GM19238 (cell line): ENCODE measurements at regions not wholly inside any gene's neighbourhood (a gene's known extent, or its start where the extent isn't known, plus 50 kb on each side); places are given as distances from the start of the nearest gene placed in this dataset.
"Not testable (repeated sequence)": the region's sequence is repeated elsewhere in the genome, so short reads cannot be mapped to it uniquely, and the experiment has no call there.

Experiments
- DNase-seq: peaks from one replicate; pipeline ENCODE4 v3.0.0; 2011; ENCODE audit warnings: low spot score; ENCODE audit not compliant: insufficient read length

DNA sequence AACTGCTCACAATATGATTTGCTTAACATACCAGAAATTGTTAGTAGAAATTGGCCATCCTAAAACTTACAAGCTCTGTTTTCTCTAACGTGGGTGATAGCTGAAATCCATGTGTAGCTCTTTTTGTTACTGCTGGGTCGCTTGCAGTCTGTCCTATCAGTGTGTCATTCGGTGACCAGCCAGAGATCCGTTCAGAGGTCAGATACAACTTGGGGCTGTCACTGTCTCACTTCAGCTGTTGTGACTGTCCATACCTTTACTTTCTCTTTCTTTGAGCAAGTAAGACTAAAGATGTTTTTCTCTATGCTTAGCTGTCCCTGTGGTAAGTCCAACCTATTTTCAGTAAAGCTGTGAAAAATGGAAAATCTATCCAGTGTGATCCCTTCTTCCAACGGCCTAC lies 282.9 kb upstream of the KCNH7 start:
- no peak for DNase-seq

DNA sequence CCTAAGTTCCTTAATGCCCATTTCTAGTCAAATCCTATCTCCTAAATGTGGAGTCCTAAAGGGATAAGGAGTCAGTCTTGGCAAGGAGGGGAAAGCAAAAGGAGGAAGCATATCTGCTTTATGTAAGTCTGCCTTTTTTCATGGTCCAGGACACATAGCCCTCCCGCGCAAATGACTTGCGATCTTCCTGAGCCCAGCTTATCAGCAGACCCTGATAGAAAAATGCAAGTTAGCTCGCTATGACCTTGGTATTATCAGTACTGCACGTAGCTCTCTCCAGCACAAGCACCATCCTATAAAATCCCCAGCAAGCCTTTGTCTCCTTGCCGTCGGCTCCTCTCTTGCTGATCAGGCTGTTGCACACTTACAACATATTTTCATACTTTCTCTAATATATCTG lies 281.4 kb upstream of the KCNH7 start:
- no peak for DNase-seq

DNA sequence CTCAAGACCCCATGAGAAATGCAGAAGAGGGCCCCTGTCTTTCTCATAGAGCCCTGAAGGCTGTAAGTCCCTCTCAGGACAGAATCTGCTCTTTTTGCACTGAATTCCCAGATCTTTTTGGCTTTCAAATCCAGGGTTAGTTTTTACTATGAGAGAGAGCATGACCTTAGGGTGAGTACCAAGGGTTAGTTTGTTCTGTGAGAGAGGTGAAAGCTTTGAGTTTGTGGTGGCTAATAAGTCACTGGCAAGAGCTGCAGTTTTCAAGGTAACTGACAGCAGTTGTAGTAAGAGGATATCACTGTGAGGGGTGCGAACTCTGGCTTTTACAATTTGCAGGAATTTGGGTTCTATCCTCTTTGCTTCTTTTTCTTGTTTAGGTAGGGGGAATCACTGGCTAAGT lies 248.4 kb upstream of the KCNH7 start:
- DNase-seq: no peak

DNA sequence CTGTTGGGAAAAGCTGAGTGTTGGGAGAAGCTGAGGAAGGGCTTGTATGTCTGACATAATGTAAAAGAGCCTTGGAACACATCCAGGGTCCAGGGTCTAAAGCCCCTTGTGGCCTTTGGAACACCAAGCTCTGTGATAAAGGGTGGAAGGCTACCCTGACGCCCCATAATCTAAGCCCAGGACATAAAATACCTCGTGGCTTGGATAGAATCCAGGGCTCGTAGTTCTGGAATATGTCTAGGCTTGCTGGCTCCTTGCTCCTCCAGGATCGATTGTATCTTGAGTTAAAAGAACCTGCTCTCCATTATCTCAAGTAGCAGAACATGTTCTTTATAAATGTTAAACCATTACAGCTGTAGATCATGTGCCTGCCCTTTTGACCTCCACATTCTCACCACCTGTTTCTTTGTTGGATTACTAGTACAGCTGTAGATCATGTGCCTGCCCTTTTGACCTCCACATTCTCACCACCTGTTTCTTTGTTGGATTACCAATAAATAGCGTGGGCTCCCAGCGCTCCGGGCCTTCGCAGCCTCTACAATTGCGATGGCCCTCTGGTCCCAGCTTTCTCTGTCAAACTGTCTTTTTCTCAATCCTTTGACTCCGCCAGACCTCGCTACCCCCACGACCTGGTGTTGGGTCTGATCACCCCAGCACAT lies 246.9 kb upstream of the KCNH7 start:
- not testable (repeated sequence) for DNase-seq

DNA sequence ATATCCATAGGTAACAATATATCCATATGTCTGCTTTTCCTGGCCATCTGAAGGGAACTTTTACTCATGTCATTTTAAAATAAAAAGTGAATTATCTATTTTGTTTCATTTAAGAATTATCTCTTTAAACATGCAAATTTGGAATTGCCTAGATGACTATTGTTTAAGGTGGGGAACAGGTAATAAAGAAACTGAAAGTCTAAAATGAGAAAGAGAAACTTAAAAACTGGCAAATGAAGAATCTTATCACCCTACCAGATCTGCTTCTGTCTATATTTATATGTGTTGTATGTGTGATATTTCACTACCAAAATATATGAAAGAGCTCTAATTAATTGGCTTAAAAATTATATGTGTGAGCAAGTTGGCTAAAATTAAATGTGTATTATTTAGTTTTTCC lies 243.2 kb upstream of the KCNH7 start:
- DNase-seq: no peak

DNA sequence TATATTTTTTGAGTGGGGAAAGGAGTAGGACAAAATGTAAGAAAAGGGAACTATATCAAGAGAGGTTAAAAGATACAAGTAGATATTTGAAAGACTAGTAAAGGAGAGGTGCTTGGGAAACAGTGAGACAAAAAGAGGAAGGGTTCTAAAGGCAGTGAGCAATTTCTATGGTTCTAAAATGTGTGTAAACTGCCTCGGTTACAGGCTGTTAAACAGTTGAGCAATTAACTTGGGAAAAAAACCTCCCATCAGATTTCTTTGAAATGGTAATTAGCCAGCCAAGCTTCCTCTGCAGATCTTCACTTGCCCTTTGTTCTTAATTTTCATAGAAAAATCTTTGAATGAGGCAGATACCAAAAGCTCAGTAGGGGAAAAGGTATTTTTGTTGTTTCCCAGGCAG lies 238.7 kb upstream of the KCNH7 start:
- no peak for DNase-seq

DNA sequence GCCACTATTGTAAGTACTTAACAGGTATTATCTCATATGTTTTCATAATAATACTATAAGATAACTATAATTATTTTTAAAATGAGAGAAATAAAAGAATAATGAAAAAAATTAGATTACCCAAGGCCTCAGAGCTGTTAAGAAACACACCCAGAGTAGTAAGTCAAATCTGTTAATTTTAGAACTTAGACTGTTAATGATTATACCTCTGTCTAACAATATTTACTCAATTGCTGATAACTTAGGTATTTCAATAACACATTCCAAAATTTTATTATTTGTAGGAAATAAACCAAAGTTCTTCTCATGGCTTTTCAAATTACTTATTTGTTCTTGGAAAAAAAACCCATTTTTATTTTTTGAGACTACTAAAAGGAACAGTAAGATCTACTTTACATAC lies 227.5 kb upstream of the KCNH7 start:
- DNase-seq: no peak

DNA sequence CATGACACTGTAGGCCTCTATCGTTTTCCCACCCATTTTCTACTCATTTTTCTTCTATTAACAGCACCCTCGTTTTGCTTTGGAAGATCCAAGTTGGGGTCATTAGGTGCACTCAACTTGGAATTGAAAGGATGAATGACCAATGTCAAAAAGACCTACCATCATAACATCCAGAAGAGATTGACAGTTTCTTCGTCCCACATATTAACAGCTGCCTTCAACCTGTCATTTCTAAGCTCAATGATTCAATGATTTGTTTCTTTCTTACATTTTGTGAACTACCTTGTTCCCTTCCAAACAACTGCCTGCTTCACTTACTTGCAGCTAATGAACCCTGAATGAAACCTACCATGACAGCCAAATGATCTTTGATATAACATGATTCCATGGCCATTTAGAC lies 224.0 kb upstream of the KCNH7 start:
- no peak for DNase-seq

DNA sequence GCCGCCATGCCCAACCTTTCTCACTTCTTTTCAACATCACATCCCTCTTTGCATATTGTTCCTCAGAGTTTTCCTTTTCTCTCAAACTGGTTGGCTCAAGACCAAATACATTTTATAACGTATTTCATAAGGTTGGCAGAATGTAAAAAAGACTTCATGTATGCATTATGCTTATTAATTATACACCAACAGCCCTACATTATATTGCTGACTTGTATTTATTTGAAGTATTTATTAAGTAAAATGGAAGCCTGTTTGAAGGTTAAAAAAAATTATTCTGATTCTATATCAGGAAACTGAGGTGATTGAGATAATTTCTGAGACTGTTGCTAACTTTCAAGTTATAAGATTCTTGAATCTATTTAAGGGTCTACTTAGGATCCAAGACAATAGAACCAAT lies 208.0 kb upstream of the KCNH7 start:
- DNase-seq: no peak

DNA sequence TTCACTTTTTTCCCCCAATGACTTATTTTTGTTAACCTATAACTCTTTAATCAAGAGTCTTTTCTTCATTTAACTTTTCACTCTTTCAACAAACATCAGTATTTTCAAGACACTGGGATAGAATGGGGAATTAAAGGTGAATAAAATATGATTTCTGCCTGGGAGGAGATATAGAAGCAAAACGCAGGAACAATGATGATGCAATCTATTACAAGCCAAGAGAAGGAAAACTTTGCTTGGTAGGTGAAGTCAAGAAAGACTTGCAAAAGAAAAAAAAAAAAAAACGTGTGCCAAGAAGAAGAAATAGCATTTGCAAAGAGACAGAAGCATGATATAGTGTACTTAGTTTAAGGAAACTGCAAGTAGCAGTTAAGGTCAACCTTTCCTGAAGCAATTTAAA lies 207.3 kb upstream of the KCNH7 start:
- no peak for DNase-seq

DNA sequence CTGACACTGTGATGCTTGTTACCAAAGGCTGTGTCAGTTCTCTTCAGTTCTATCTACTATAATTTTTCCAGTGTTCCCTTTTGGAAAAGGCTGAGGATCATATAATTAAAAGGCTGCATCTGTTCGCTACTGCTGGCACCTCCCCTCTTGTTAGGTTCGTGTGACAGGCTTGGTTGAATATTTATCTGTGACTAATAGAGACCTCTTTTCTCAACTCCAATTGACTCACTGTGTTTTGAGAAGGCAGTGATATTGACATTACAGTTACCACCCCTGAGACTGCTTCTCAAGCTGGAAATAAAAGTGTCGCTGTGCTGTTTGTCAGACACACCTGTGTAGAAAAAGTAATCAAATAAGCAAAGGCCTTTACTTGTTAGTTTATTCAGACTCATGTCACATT lies 205.5 kb upstream of the KCNH7 start:
- no peak for DNase-seq

DNA sequence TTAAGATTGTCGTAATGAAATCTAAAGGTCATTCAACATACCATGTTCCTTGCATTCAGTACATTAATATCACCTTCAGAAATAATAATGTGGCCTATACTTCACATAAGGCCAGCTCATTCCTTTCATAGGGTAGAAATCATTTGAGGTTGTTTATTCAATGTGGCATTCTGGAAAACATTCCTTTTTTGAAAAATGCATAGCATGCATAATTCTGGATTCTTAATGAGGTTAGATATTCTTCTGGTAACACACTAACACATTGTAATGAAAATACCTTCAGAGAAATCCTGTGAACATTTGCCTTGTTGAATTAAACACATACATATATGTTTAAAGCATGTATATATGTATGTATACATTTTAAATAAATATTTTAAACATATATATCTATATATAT lies 204.6 kb upstream of the KCNH7 start:
- DNase-seq: no peak

DNA sequence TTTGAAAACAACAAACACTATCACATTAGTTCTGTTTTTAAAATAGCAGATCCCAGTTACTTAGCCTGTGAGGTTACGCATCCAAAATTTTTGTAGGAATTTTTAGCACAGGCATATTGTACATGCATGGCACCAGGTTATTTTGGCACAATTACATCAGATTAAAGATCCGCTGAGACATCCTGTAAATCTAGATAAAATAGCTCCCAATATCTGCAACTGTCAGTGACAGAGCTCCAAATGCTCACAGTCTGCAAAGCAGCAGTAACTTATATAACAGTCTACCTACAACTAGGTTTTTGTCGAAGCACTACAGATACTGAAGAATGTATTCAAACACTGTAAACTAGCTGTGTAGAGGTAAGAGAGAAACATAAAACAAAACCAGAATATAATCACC lies 200.7 kb upstream of the KCNH7 start:
- DNase-seq: no peak

DNA sequence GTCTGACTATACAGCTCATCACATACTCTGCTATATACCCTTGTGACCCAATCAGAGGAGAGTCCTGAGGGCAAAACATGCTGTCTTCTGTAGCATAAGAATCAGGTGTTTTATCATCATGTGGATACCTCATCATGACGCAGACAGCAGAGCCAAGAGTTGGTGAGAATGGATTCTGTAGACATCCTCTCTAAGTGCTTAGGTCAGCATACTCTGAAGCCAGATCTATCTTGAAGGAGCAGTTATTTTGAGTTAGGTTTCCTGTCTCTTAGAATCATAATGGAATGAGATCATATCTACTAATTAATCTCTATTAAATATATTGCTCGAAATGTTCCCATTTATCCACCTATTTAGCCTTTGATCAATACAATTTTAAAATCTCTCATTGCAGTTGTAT lies 190.2 kb upstream of the KCNH7 start:
- no peak for DNase-seq

DNA sequence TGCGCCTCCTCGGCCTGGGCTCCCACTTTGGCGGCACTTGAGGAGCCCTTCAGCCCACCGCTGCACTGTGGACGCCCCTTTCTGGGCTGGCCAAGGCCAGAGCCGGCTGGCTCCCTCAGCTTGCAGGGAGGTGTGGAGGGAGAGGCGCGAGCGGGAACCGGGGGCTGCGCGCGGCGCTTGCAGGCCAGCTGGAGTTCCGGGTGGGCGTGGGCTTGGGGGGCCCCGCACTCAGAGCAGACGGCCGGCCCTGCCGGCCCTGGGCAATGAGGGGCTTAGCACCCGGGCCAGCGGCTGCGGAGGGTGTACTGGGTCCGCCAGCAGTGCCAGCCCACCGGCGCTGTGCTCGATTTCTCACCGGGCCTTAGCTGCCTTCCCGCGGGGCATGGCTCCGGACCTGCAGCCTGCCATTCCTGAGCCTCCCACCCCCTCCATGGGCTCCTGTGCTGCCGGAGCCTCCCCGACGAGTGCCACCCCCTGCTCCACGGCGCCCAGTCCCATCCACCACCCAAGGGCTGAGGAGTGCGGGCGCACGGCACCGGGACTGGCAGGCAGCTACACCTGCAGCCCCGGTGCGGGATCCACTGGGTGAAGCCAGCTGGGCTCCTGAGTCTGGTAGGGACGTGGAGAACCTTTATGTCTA lies 187.7 kb upstream of the KCNH7 start:
- DNase-seq: not testable (repeated sequence)

DNA sequence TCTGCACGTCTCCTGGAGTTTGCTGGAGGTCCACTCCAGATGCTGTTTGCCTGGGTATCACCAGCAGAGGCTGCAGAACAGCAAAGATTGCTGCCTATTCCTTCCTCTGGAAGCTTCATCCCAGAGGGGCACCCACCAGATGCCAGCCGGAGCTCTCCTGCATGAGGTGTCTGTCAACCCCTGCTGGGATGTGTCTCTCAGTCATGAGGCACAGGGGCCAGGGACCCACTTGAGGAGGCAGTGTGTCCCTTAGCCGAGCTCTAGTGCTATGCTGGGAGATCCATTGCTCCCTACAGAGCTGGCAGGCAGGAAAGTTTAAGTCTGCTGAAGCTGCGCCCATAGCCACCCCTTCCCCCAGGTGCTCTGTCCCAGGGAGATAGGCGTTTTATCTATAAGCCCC lies 178.3 kb upstream of the KCNH7 start:
- not testable (repeated sequence) for DNase-seq

DNA sequence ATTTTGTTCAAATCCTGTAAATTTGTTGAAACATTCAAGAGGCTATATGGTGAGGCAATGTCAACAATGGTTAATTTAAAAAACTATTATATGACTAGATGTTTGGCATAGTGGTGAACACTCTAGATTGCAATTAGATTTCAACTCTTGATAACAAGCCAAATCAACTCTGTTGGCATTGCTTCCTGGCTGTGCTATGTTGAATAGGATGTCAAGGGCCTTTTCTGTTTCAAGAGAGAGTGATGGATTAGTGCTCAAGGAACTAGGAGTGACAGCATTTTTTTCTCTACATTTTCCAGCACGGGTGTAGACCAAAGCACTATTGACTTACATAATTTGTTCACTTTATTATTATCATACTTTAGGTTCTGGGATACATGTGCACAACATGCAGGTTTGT lies 172.4 kb upstream of the KCNH7 start:
- no peak for DNase-seq

DNA sequence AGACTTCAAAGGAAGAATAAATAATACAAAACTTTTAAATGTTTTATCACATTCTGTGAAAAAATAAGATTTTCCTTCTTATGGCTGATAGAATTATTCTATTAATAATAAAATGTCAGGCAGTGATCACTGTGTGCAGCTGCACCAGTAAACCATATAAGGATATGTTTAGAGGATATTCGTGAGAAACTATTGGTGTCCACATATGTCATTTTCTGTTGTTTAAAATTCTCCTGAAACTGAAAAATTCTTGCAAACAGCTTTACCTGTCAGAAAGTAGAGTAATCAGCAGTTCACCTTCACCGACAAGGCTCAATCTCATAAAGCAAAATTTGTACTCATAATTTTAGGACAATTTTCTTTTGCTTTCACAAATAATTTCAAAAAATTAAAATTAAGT lies 170.1 kb upstream of the KCNH7 start:
- DNase-seq: no peak

DNA sequence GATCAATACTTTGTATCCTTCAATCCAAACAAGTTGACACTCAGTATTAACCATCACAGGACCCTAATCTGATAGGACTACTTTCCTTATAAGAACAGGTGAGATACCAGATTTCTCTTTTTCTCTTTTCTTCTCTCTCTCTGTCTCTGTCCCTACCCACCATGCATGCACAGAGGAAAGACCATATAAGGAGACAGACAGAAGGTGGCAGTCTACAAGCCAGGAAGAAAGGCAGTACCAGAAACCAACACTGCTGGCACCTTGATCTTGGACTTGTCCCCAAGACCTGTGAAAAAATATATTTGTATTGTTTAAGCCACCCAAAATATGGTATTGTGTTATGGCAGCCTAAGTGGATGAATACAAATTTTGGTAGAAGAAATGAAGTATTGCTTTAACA lies 156.2 kb upstream of the KCNH7 start:
- DNase-seq: no peak

DNA sequence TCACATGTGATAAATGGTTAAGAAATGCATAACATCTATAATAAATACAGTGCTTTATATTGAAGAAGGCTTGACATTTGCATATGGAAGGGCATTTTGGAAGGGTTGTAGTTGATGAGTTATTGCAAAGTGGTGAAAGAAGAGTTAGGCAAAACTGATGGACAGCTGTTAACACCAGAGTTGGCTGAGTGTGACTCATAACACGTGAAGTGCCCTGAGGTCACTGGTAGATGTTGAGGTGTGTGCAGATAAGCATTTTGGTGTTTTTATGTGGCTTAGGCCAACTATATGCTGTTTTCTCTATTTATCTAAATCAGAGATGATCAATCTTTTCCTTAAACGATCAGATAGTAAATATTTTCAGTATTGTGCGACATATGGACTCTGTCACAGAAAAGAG lies 154.3 kb upstream of the KCNH7 start:
- no peak for DNase-seq

DNA sequence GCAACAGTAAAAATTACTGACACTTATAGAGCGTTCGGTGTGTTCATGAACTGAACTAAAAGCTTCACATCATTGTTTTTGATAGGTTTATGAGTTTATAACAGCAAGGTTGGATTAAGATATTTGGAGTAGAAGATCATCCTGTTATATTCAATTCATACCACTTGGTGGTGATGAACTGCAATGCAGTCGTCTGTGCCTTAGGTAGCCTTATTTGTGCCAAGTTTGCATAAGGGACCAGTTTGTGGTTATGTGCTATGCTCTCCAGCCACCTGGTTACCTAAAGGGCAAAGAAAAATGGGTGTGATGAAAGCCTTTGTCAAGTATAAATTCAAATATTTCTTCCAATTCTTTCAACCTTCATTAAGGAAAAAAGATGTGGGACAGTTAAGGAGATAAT lies 150.9 kb upstream of the KCNH7 start:
- no peak for DNase-seq

DNA sequence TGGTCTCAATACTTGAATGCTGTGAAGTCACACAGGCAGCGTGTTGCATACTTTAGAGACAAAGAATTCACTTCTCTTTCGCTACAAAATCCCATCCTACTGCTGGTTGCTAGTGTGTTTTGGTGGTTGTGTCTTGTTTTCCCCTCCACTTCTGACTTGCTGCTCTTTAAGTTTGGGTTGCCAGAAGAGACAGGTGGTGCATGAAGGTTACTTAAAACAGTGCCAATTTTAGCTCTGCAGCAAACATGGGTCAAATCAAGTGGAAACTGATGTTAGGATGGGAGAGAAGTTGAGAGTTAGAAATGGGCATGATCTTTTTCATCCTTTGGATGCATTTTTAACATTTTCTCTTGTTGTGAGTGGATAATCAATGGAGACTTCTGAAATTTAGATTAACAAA lies 136.2 kb upstream of the KCNH7 start:
- no peak for DNase-seq

DNA sequence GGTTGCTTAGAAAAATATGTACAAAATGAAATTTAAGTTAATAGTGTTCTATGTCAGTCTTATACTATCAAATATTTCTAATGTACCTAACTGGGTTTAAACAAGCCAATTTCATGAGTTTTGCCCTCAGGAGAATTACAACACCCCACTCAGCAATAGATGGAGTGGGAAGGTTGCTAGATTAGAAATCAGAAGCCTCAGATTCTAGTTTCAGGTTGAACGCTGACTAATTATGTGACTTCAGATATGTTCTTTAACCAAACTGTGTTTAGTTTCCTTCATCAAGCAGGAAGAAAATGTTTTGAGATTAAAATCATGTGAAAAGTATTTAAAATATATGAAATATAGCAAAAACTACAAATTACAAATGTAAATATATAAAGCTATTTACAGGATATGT lies 133.8 kb upstream of the KCNH7 start:
- no peak for DNase-seq

DNA sequence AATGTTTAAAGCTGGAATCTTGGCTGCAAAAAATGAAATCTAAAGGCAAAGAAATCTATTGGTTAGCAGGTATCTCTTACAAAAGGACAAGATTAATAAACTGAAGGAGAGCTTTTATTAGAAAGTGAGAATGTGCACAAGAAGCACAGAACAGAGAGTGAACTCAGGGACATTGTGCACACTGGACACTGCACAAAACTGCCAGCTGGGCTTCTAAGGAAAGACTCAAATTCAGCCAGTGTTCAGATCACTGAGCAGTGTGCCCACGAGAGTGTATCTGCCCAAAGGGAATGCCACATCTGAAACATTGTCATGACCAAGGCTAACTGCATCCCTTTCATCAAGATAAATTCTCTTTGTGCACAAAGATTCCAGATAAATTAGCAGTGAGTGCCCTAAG lies 129.7 kb upstream of the KCNH7 start:
- no peak for DNase-seq
